ENCODE measurements at regions not wholly inside any gene's neighbourhood (a gene's known extent, or its start where the extent isn't known, plus 50 kb on each side); places are given as distances from the start of the nearest gene placed in this dataset.
A peak's percentile ranks its signal among the peaks of the same experiment; 100 is the strongest.

DNA sequence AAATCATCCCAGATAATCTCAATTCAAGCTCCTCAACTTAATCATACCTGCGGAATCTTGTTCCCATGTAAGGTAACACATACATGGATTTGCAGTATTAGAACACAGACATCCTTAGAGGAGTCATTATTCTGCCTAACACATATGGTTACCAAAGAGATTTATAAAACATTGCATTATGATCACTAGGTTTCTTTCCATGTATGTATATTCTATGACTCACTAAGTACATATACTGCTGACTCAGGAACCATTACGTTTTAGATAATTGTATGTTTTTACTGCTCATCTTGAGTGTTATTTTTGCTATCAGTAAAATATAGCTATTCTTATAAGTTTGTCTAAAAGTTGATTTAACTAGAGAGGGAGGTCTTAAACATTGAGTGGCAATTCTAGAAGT lies 182.9 kb downstream of the SLITRK6 start:
- no peaks in the 10 kb centered on the region for H3K9me3 ChIP-seq
- TF ChIP-seq POLR2AphosphoS5 (IDR thresholded peaks at IDR 0.05) (no peak), EP300 (IDR thresholded peaks at IDR 0.05) (no peak), POLR2A (IDR thresholded peaks at IDR 0.05) (no peak)
- TF ChIP-seq, protein P1, sequence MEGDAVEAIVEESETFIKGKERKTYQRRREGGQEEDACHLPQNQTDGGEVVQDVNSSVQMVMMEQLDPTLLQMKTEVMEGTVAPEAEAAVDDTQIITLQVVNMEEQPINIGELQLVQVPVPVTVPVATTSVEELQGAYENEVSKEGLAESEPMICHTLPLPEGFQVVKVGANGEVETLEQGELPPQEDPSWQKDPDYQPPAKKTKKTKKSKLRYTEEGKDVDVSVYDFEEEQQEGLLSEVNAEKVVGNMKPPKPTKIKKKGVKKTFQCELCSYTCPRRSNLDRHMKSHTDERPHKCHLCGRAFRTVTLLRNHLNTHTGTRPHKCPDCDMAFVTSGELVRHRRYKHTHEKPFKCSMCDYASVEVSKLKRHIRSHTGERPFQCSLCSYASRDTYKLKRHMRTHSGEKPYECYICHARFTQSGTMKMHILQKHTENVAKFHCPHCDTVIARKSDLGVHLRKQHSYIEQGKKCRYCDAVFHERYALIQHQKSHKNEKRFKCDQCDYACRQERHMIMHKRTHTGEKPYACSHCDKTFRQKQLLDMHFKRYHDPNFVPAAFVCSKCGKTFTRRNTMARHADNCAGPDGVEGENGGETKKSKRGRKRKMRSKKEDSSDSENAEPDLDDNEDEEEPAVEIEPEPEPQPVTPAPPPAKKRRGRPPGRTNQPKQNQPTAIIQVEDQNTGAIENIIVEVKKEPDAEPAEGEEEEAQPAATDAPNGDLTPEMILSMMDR (IDR thresholded peaks at IDR 0.05) = no peak
- H3K36me3 ChIP-seq = no peaks in the 10 kb centered on the region
- 63 to 74% (median 65%) methylated on average over 2 of the region's 2 CpGs for WGBS, 5 donors
- no peak overlapping the region for H3K27ac ChIP-seq
- H3K4me3 ChIP-seq = no peak overlapping the region
- no peaks in the 10 kb centered on the region for H3K4me1 ChIP-seq
- intact Hi-C loops (cut with DNase I; ENCODE audit: low total_unique reads) = no loop called here
- no peaks in the 10 kb centered on the region for H3K27me3 ChIP-seq
- no peak for DNase-seq

GRCh38 chr13:85615031-85615430 lies 184.2 kb downstream of the SLITRK6 start:
- no peak for DNase-seq
- Histone ChIP-seq H3K9me3 (no peaks in the 10 kb centered on the region), H3K27me3 (no peaks in the 10 kb centered on the region), H3K27ac (no peak overlapping the region), H3K4me3 (no peak overlapping the region), H3K4me1 (no peaks in the 10 kb centered on the region), H3K36me3 (no peaks in the 10 kb centered on the region)
- TF ChIP-seq, protein P1 (IDR thresholded peaks at IDR 0.05) = no peak
- TF ChIP-seq EP300 (IDR thresholded peaks at IDR 0.05) (no peak), POLR2A (IDR thresholded peaks at IDR 0.05) (no peak), POLR2AphosphoS5 (IDR thresholded peaks at IDR 0.05) (no peak)
- WGBS, 5 donors = 61 to 81% (median 76%) methylated on average over 2 of the region's 2 CpGs
- intact Hi-C loops (cut with DNase I; ENCODE audit: low total_unique reads) = no loop called here

- peak in 1 of 2 donors; percentile 18 for DNase-seq
- H3K27me3 ChIP-seq = no peaks in the 10 kb centered on the region
- H3K27ac ChIP-seq = no peak overlapping the region
- no peak for TF ChIP-seq EP300 (IDR thresholded peaks at IDR 0.05)
- TF ChIP-seq POLR2A (IDR thresholded peaks at IDR 0.05) = no peak
- TF ChIP-seq, protein P1 (IDR thresholded peaks at IDR 0.05) = no peak
- TF ChIP-seq POLR2AphosphoS5 (IDR thresholded peaks at IDR 0.05) = no peak
- H3K9me3 ChIP-seq = no peaks in the 10 kb centered on the region
- H3K4me1 ChIP-seq = no peaks in the 10 kb centered on the region
- intact Hi-C loops (cut with DNase I; ENCODE audit: low total_unique reads) = no loop called here
- H3K4me3 ChIP-seq = no peak overlapping the region
- 46 to 61% (median 49%) methylated on average over 2 of the region's 2 CpGs for WGBS, 5 donors
- no peaks in the 10 kb centered on the region for H3K36me3 ChIP-seq
Observed at GRCh38 chr13:85610024-85610423, 189.2 kb downstream of the SLITRK6 start.

- no peak overlapping the region for H3K27ac ChIP-seq
- H3K36me3 ChIP-seq = no peaks in the 10 kb centered on the region
- intact Hi-C loops (cut with DNase I; ENCODE audit: low total_unique reads) = no loop called here
- TF ChIP-seq POLR2A (IDR thresholded peaks at IDR 0.05) = no peak
- TF ChIP-seq POLR2AphosphoS5 (IDR thresholded peaks at IDR 0.05) = no peak
- no peak for TF ChIP-seq EP300 (IDR thresholded peaks at IDR 0.05)
- TF ChIP-seq, protein P1 (IDR thresholded peaks at IDR 0.05) = no peak
- no peaks in the 10 kb centered on the region for H3K4me1 ChIP-seq
- H3K27me3 ChIP-seq = no peaks in the 10 kb centered on the region
- H3K4me3 ChIP-seq = no peak overlapping the region
- 78 to 85% (median 79%) methylated on average over 7 of the region's 7 CpGs for WGBS, 5 donors
- DNase-seq = no peak
- H3K9me3 ChIP-seq = no peaks in the 10 kb centered on the region
Observed at GRCh38 chr13:85608255-85608829, 190.9 kb downstream of the SLITRK6 start.

All from stomach (tissue), 8 donors.